ENCODE measurements at regions not wholly inside any gene's neighbourhood (a gene's known extent, or its start where the extent isn't known, plus 50 kb on each side); places are given as distances from the start of the nearest gene placed in this dataset.

GRCh38 chr2:226190479-226191252 is 609.0 kb downstream of the IRS1 start:
- TF ChIP-seq HNF4A (conservative IDR thresholded peaks at IDR 0.05) = no peak
- 90% methylated on average over 5 of the region's 5 CpGs for WGBS
- H3K9ac ChIP-seq (ENCODE audit: low read depth in 1 of 2, low read length in 2 of 2) = no peak overlapping the region
- H3K4me3 ChIP-seq (ENCODE audit: low read depth in 1 of 3, low read length in 3 of 3) = no peak overlapping the region
- no peaks in the 10 kb centered on the region for H3K4me1 ChIP-seq (ENCODE audit: control insufficient read depth in 4 of 4, insufficient read depth in 4 of 4, low read length in 3 of 4)
- no peak overlapping the region for H3K27ac ChIP-seq (ENCODE audit: low read depth in 1 of 2, low read length in 2 of 2)
- no peak for DNase-seq (ENCODE audit: low spot score)
- H3K9me3 ChIP-seq (ENCODE audit: control insufficient read depth in 4 of 4, low read length in 3 of 4) = no peaks in the 10 kb centered on the region
- H3K27me3 ChIP-seq (ENCODE audit: control insufficient read depth in 4 of 4, insufficient read depth in 4 of 4, low read length in 3 of 4) = no peaks in the 10 kb centered on the region
- no peaks in the 10 kb centered on the region for H3K36me3 ChIP-seq (ENCODE audit: control insufficient read depth in 4 of 4, insufficient read depth in 3 of 4, low read depth in 1 of 4, low read length in 3 of 4)

- Histone ChIP-seq H3K9me3 (ENCODE audit: control insufficient read depth in 4 of 4, low read length in 3 of 4) (peaks cover 0 to under 1% (median 0%) of the 10 kb centered on the region in 4 donors), H3K27me3 (ENCODE audit: control insufficient read depth in 4 of 4, insufficient read depth in 4 of 4, low read length in 3 of 4) (no peaks in the 10 kb centered on the region), H3K9ac (ENCODE audit: low read depth in 1 of 2, low read length in 2 of 2) (no peak overlapping the region), H3K4me1 (ENCODE audit: control insufficient read depth in 4 of 4, insufficient read depth in 4 of 4, low read length in 3 of 4) (no peaks in the 10 kb centered on the region), H3K36me3 (ENCODE audit: control insufficient read depth in 4 of 4, insufficient read depth in 3 of 4, low read depth in 1 of 4, low read length in 3 of 4) (no peaks in the 10 kb centered on the region), H3K4me3 (ENCODE audit: low read depth in 1 of 3, low read length in 3 of 3) (no peak overlapping the region), H3K27ac (ENCODE audit: low read depth in 1 of 2, low read length in 2 of 2) (no peak overlapping the region)
- no peak for DNase-seq (ENCODE audit: low spot score)
- WGBS = 84% methylated on average over 5 of the region's 5 CpGs
- TF ChIP-seq FOXA1 (IDR thresholded peaks at IDR 0.05) = no peak
- TF ChIP-seq ATF3 (IDR thresholded peaks at IDR 0.05) = no peak
- no peak for TF ChIP-seq RXRA (IDR thresholded peaks at IDR 0.05)
- no peak for TF ChIP-seq EGR1 (IDR thresholded peaks at IDR 0.05; ENCODE audit: low read depth in 2 of 2)
- TF ChIP-seq MAX (IDR thresholded peaks at IDR 0.05) = no peak
- no peak for TF ChIP-seq GABPA (IDR thresholded peaks at IDR 0.05 in 1 of 2, conservative IDR thresholded peaks at IDR 0.05 in 1 of 2)
Measured at GRCh38 chr2:226189061-226189460, 610.6 kb downstream of the IRS1 start.

GRCh38 chr2:226187616-226188015 is 612.0 kb downstream of the IRS1 start:
- 73% methylated on average over 2 of the region's 2 CpGs for WGBS
- H3K4me3 ChIP-seq (ENCODE audit: low read depth in 1 of 3, low read length in 3 of 3) = no peak overlapping the region
- H3K27me3 ChIP-seq (ENCODE audit: control insufficient read depth in 4 of 4, insufficient read depth in 4 of 4, low read length in 3 of 4) = no peaks in the 10 kb centered on the region
- no peak overlapping the region for H3K27ac ChIP-seq (ENCODE audit: low read depth in 1 of 2, low read length in 2 of 2)
- TF ChIP-seq CTCF (IDR thresholded peaks at IDR 0.05; ENCODE audit: low read depth, low read length, missing input control) (no peak), RAD21 (IDR thresholded peaks at IDR 0.05) (no peak), SP1 (IDR thresholded peaks at IDR 0.05) (no peak), HNF4A (conservative IDR thresholded peaks at IDR 0.05) (no peak), REST (IDR thresholded peaks at IDR 0.05) (no peak), HNF4G (IDR thresholded peaks at IDR 0.05) (no peak)
- no peak overlapping the region for H3K9ac ChIP-seq (ENCODE audit: low read depth in 1 of 2, low read length in 2 of 2)
- no peaks in the 10 kb centered on the region for H3K36me3 ChIP-seq (ENCODE audit: control insufficient read depth in 4 of 4, insufficient read depth in 3 of 4, low read depth in 1 of 4, low read length in 3 of 4)
- H3K4me1 ChIP-seq (ENCODE audit: control insufficient read depth in 4 of 4, insufficient read depth in 4 of 4, low read length in 3 of 4) = no peaks in the 10 kb centered on the region
- DNase-seq (ENCODE audit: low spot score) = no peak
- H3K9me3 ChIP-seq (ENCODE audit: control insufficient read depth in 4 of 4, low read length in 3 of 4) = peaks cover 0 to 6% (median 0%) of the 10 kb centered on the region in 4 donors

All from liver (tissue), 8 donors.